Astrocyte (in vitro differentiated cells and primary cell): ENCODE measurements at regions not wholly inside any gene's neighbourhood (a gene's known extent, or its start where the extent isn't known, plus 50 kb on each side); places are given as distances from the start of the nearest gene placed in this dataset.

Experiments used
- DNase-seq: peaks from one replicate; pipeline ENCODE4 v3.0.0-alpha.2; 2010; ENCODE audit warnings: low read depth
- FAIRE-seq: peaks from 2 replicates; lab custom pipeline; 2011; peaks lifted over from hg19 to GRCh38; lab: Jason Lieb, UNC
- H2AFZ ChIP-seq: 2 replicates; pipeline ENCODE4 v1.6.0; 2012; ENCODE audit warnings: low read depth, low read length, inconsistent platforms
- H3K27ac ChIP-seq: 2 replicates; pipeline ENCODE4 v1.5.1; 2011; ENCODE audit warnings: low read depth, low read length, inconsistent platforms
- H3K27me3 ChIP-seq: 2 replicates; pipeline ENCODE4 v1.6.0; 2011; ENCODE audit warnings: low read length, inconsistent platforms; ENCODE audit not compliant: insufficient read depth
- H3K36me3 ChIP-seq: 2 replicates; pipeline ENCODE4 v1.5.1; 2011; ENCODE audit warnings: low read length, inconsistent platforms; ENCODE audit not compliant: insufficient read depth
- H3K4me1 ChIP-seq: 2 replicates; pipeline ENCODE4 v1.5.1; 2011; ENCODE audit warnings: low read length, inconsistent platforms; ENCODE audit not compliant: insufficient read depth
- H3K4me2 ChIP-seq: 2 replicates; pipeline ENCODE4 v1.6.0; 2012; ENCODE audit warnings: low read length, inconsistent platforms
- H3K4me3 ChIP-seq: 2 replicates; pipeline ENCODE4 v1.5.1; 2011; ENCODE audit warnings: low read depth, mild to moderate bottlenecking, low read length, inconsistent platforms; ENCODE audit not compliant: insufficient read depth
- H3K79me2 ChIP-seq: 2 replicates; pipeline ENCODE4 v1.6.0; 2012; ENCODE audit warnings: mild to moderate bottlenecking, low read length, inconsistent platforms; ENCODE audit not compliant: insufficient read depth
- H3K9ac ChIP-seq: 2 replicates; pipeline ENCODE4 v1.6.0; 2012; ENCODE audit warnings: mild to moderate bottlenecking, low read length, inconsistent platforms
- H3K9me3 ChIP-seq: 2 replicates; pipeline ENCODE4 v1.5.1; 2012; ENCODE audit warnings: low read depth, mild to moderate bottlenecking, low read length, inconsistent platforms; ENCODE audit not compliant: insufficient read depth
- H4K20me1 ChIP-seq: 2 replicates; pipeline ENCODE4 v1.6.0; 2012; ENCODE audit warnings: low read length, inconsistent platforms; ENCODE audit not compliant: insufficient read depth
- H3K27ac Mint-ChIP-seq: one replicate; pipeline ENCODE4 v1.8.0; 2021; ENCODE audit warnings: mild to moderate bottlenecking, mixed read lengths; ENCODE audit not compliant: unreplicated experiment
- H3K27me3 Mint-ChIP-seq: one replicate; pipeline ENCODE4 v1.8.0; 2021; ENCODE audit warnings: low read depth, mixed read lengths; ENCODE audit not compliant: unreplicated experiment
- H3K36me3 Mint-ChIP-seq: one replicate; pipeline ENCODE4 v1.8.0; 2021; ENCODE audit warnings: low read depth, mixed read lengths; ENCODE audit not compliant: unreplicated experiment
- H3K4me1 Mint-ChIP-seq: one replicate; pipeline ENCODE4 v1.8.0; 2021; ENCODE audit warnings: low read depth, mixed read lengths; ENCODE audit not compliant: unreplicated experiment
- H3K4me3 Mint-ChIP-seq: one replicate; pipeline ENCODE4 v1.8.0; 2021; ENCODE audit warnings: mild to moderate bottlenecking, moderate library complexity, mixed read lengths; ENCODE audit not compliant: unreplicated experiment
- H3K9me3 Mint-ChIP-seq: one replicate; pipeline ENCODE4 v1.8.0; 2021; ENCODE audit warnings: mild to moderate bottlenecking, mixed read lengths; ENCODE audit not compliant: unreplicated experiment
- CTCF ChIP-seq: IDR thresholded peaks from 2 replicates; pipeline ENCODE4 v1.5.1; 2011; ENCODE audit warnings: low read depth, mild to moderate bottlenecking, inconsistent platforms, low read length, moderate library complexity; ENCODE audit not compliant: insufficient read depth
- EZH2 ChIP-seq: IDR thresholded peaks from 2 replicates; pipeline ENCODE4 v1.6.1; 2012; ENCODE audit warnings: mild to moderate bottlenecking, low read length, inconsistent platforms; ENCODE audit not compliant: insufficient read depth

- FAIRE-seq: no peak
Observed at GRCh38 chr20:24834310-24834709, 114.8 kb upstream of the CST7 start.

GRCh38 chr20:24835195-24835594, 113.9 kb upstream of the CST7 start:
- Histone ChIP-seq H3K9me3 (no peaks in the 10 kb centered on the region), H2AFZ (no peak overlapping the region), H4K20me1 (no peaks in the 10 kb centered on the region), H3K27me3 (no peaks in the 10 kb centered on the region), H3K9ac (no peak overlapping the region), H3K4me1 (peaks cover 16% of the 10 kb centered on the region), H3K36me3 (no peaks in the 10 kb centered on the region), H3K4me2 (no peak overlapping the region), H3K4me3 (no peak overlapping the region), H3K27ac (no peak overlapping the region), H3K79me2 (no peaks in the 10 kb centered on the region)
- H3K27me3 Mint-ChIP-seq: peaks cover 38% of the 10 kb centered on the region
- H3K4me3 Mint-ChIP-seq: no peak overlapping the region
- no peak for TF ChIP-seq EZH2
- no peak for TF ChIP-seq CTCF
- peaks cover 7% of the 10 kb centered on the region for H3K9me3 Mint-ChIP-seq
- H3K27ac Mint-ChIP-seq: no peak overlapping the region
- H3K4me1 Mint-ChIP-seq: peaks cover 20% of the 10 kb centered on the region
- no peaks in the 10 kb centered on the region for H3K36me3 Mint-ChIP-seq
- FAIRE-seq (no peak), DNase-seq (no peak)

More at GRCh38 chr20:24834310-24834709, 114.8 kb upstream of the CST7 start:
- Histone ChIP-seq H3K9me3 (no peaks in the 10 kb centered on the region), H3K36me3 (no peaks in the 10 kb centered on the region), H3K79me2 (no peaks in the 10 kb centered on the region), H3K4me2 (no peak overlapping the region), H3K27me3 (no peaks in the 10 kb centered on the region), H3K27ac (no peak overlapping the region), H2AFZ (no peak overlapping the region), H3K9ac (no peak overlapping the region), H3K4me3 (no peak overlapping the region), H3K4me1 (peaks cover 16% of the 10 kb centered on the region), H4K20me1 (no peaks in the 10 kb centered on the region)
- H3K27ac Mint-ChIP-seq: no peak overlapping the region
- peaks cover 38% of the 10 kb centered on the region for H3K27me3 Mint-ChIP-seq
- no peak for TF ChIP-seq EZH2
- TF ChIP-seq CTCF: no peak
- H3K9me3 Mint-ChIP-seq: peaks cover 7% of the 10 kb centered on the region
- DNase-seq: no peak
- no peaks in the 10 kb centered on the region for H3K36me3 Mint-ChIP-seq
- peaks cover 15% of the 10 kb centered on the region for H3K4me1 Mint-ChIP-seq
- no peak overlapping the region for H3K4me3 Mint-ChIP-seq

- H3K36me3 Mint-ChIP-seq: no peaks in the 10 kb centered on the region
- Histone ChIP-seq H3K27ac (no peak overlapping the region), H2AFZ (no peak overlapping the region), H3K79me2 (no peaks in the 10 kb centered on the region), H3K4me1 (peaks cover 16% of the 10 kb centered on the region), H3K4me3 (no peak overlapping the region), H3K36me3 (no peaks in the 10 kb centered on the region), H3K27me3 (no peaks in the 10 kb centered on the region), H3K4me2 (no peak overlapping the region), H4K20me1 (no peaks in the 10 kb centered on the region), H3K9me3 (no peaks in the 10 kb centered on the region), H3K9ac (no peak overlapping the region)
- peaks cover 7% of the 10 kb centered on the region for H3K9me3 Mint-ChIP-seq
- TF ChIP-seq CTCF: no peak
- TF ChIP-seq EZH2: no peak
- no peak for FAIRE-seq
- H3K27ac Mint-ChIP-seq: no peak overlapping the region
- H3K27me3 Mint-ChIP-seq: peaks cover 38% of the 10 kb centered on the region
- H3K4me3 Mint-ChIP-seq: no peak overlapping the region
- no peak for DNase-seq
- H3K4me1 Mint-ChIP-seq: peaks cover 21% of the 10 kb centered on the region
Observed at GRCh38 chr20:24836041-24836533, 113.0 kb upstream of the CST7 start.
